HL-60 (cell line): ENCODE measurements at regions not wholly inside any gene's neighbourhood (a gene's known extent, or its start where the extent isn't known, plus 50 kb on each side); places are given as distances from the start of the nearest gene placed in this dataset.

Source experiments
- DNase-seq, 2 experiments: peaks; one replicate each; pipeline ENCODE4 v3.0.0-alpha.2; 2010 to 2020; ENCODE audit warnings: low read depth in 1 of 2, low spot score in 1 of 2
- H3K27ac ChIP-seq: fragments of 250-450 bp; sonication (Bioruptor Pico); replicated peaks from 2 replicates; pipeline ENCODE4 v1.5.1; 2020; ENCODE audit warnings: mild to moderate bottlenecking, moderate library complexity
- H3K27me3 ChIP-seq: fragments of 250-450 bp; sonication (Bioruptor Pico); 2 replicates; pipeline ENCODE4 v1.5.1; 2021; ENCODE audit warnings: mild to moderate bottlenecking, moderate library complexity; ENCODE audit not compliant: insufficient read depth, poor library complexity, severe bottlenecking
- H3K4me3 ChIP-seq: replicated peaks from 2 replicates; pipeline ENCODE4 v1.5.1; 2011; ENCODE audit warnings: mild to moderate bottlenecking, control low read depth, low read length; ENCODE audit not compliant: insufficient read depth
- CTCF ChIP-seq: IDR thresholded peaks from one replicate; pipeline ENCODE4 v1.5.1; 2011; ENCODE audit warnings: low read length, control low read depth, inconsistent platforms; ENCODE audit not compliant: insufficient read depth
- GABPA ChIP-seq: IDR thresholded peaks from 2 replicates; pipeline ENCODE4 v1.6.1; 2012; ENCODE audit warnings: low read depth
- POLR2AphosphoS5 ChIP-seq: IDR thresholded peaks from 2 replicates; pipeline ENCODE4 v1.6.1; 2012; ENCODE audit warnings: low read depth
- REST ChIP-seq: IDR thresholded peaks from 2 replicates; pipeline ENCODE4 v1.6.1; 2012; ENCODE audit warnings: low read depth; ENCODE audit not compliant: insufficient replicate concordance
- SPI1 ChIP-seq: IDR thresholded peaks from 2 replicates; pipeline ENCODE4 v1.6.1; 2012; ENCODE audit warnings: low read depth, mild to moderate bottlenecking, borderline replicate concordance

- TF ChIP-seq GABPA (no peak), POLR2AphosphoS5 (no peak), SPI1 (no peak), REST (no peak), CTCF (no peak)
- H3K27ac ChIP-seq = no peak overlapping the region
- DNase-seq = no peak
- no peaks in the 10 kb centered on the region for H3K27me3 ChIP-seq
- H3K4me3 ChIP-seq = no peak overlapping the region
Observed at GRCh38 chr9:22625540-22625939, 178.9 kb downstream of the DMRTA1 start.

DNA sequence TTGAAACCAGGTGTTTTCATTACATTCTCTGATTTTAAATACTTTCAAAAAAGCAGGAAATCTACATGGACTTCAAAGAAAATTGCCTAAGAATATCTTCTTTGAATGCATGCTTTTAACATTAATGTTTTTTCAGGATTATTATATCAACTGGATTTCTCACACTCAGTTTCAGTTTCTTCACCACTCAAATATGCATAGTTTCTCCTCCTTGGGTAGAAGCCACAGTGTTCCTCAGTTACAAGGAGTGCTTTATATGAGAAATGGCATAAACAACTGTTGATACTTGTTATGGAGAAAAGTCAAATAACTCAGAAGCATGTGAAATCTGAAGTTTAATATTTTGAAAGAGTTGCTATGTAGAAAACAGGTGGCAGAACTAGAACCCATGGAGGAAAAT is 196.9 kb downstream of the DMRTA1 start:
- H3K27ac ChIP-seq = no peak overlapping the region
- no peak overlapping the region for H3K4me3 ChIP-seq
- H3K27me3 ChIP-seq = no peaks in the 10 kb centered on the region
- DNase-seq = no peak
- no peak for TF ChIP-seq POLR2AphosphoS5
- no peak for TF ChIP-seq REST
- no peak for TF ChIP-seq CTCF
- TF ChIP-seq GABPA = no peak

GRCh38 chr9:22645893-22646292 is 199.3 kb downstream of the DMRTA1 start:
- no peak for DNase-seq
- H3K4me3 ChIP-seq = no peak overlapping the region
- no peak overlapping the region for H3K27ac ChIP-seq
- TF ChIP-seq POLR2AphosphoS5 (no peak), CTCF (no peak), GABPA (no peak), REST (no peak), SPI1 (no peak)
- H3K27me3 ChIP-seq = no peaks in the 10 kb centered on the region
